H1 (cell line): ENCODE measurements at regions not wholly inside any gene's neighbourhood (a gene's known extent, or its start where the extent isn't known, plus 50 kb on each side); places are given as distances from the start of the nearest gene placed in this dataset.

Source experiments
- EP300 ChIP-seq, 2 experiments: IDR thresholded peaks; 1 replicate in 1 of 2; 2 replicates in 1 of 2; pipeline ENCODE4 v1.6.1; 2011 to 2012; ENCODE audit warnings: low read depth in 2 of 2, low read length in 2 of 2, mild to moderate bottlenecking in 2 of 2, borderline replicate concordance in 1 of 2, inconsistent platforms in 1 of 2, moderate library complexity in 1 of 2
- TF ChIP-seq, protein P1 (sequence below), 3 experiments: IDR thresholded peaks; 1 replicate in 2 of 3; 2 replicates in 1 of 3; pipeline versions ENCODE4 v1.5.1 to v1.6.1; 2011; ENCODE audit warnings: low read length in 3 of 3, mild to moderate bottlenecking in 3 of 3, inconsistent platforms in 2 of 3, low read depth in 1 of 3, moderate library complexity in 1 of 3; ENCODE audit not compliant: insufficient read depth in 1 of 3; ENCODE audit errors: control extremely low read depth in 1 of 3

DNA sequence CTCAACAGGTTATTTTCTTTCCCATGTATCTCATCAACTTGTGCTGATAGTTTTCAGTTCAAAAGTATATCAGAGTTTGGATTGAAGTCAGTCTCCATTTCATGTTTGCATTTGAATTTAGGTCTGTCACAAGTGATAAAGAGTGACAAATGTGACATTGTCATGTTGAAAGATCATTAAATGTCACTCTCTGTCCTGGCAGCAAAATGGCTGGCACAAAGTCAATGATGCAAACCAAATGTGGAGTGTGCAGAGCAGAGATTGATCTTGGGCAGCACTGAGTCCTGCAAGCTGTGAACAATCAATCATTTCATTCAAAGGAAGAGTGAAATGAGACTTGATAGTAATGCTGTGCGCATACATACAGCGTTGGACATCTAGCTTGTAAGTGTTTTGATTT is 421.8 kb upstream of the CDH7 start:
- TF ChIP-seq EP300 (IDR thresholded peaks at IDR 0.05; ENCODE audit: borderline replicate concordance in 1 of 2, low read depth in 2 of 2, low read length in 2 of 2): no peak
- TF ChIP-seq, protein P1, sequence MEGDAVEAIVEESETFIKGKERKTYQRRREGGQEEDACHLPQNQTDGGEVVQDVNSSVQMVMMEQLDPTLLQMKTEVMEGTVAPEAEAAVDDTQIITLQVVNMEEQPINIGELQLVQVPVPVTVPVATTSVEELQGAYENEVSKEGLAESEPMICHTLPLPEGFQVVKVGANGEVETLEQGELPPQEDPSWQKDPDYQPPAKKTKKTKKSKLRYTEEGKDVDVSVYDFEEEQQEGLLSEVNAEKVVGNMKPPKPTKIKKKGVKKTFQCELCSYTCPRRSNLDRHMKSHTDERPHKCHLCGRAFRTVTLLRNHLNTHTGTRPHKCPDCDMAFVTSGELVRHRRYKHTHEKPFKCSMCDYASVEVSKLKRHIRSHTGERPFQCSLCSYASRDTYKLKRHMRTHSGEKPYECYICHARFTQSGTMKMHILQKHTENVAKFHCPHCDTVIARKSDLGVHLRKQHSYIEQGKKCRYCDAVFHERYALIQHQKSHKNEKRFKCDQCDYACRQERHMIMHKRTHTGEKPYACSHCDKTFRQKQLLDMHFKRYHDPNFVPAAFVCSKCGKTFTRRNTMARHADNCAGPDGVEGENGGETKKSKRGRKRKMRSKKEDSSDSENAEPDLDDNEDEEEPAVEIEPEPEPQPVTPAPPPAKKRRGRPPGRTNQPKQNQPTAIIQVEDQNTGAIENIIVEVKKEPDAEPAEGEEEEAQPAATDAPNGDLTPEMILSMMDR (IDR thresholded peaks at IDR 0.05; ENCODE audit: control extremely low read depth in 1 of 3, insufficient read depth in 1 of 3, low read depth in 1 of 3, low read length in 3 of 3): no peak
